ENCODE measurements at regions not wholly inside any gene's neighbourhood (a gene's known extent, or its start where the extent isn't known, plus 50 kb on each side); places are given as distances from the start of the nearest gene placed in this dataset.
"Not testable (repeated sequence)": the region's sequence is repeated elsewhere in the genome, so short reads cannot be mapped to it uniquely, and the experiment has no call there.

- no peak overlapping the region for H3K4me3 ChIP-seq (ENCODE audit: low read length)
- DNase-seq (ENCODE audit: low read depth, low spot score) = peak; percentile 35
Observed at GRCh38 chr5:152601806-152602732, 197.0 kb upstream of the NMUR2 start.

- H3K4me3 ChIP-seq (ENCODE audit: low read length); DNase-seq (ENCODE audit: low read depth, low spot score): not testable (repeated sequence)
Observed at GRCh38 chr5:152606050-152606449, 201.0 kb upstream of the NMUR2 start.

GRCh38 chr5:152606776-152607364 is 201.8 kb upstream of the NMUR2 start:
- H3K4me3 ChIP-seq (ENCODE audit: low read length) = no peak overlapping the region
- DNase-seq (ENCODE audit: low read depth, low spot score) = no peak

- no peak for DNase-seq (ENCODE audit: low read depth, low spot score)
- no peak overlapping the region for H3K4me3 ChIP-seq (ENCODE audit: low read length)
Observed at GRCh38 chr5:152607401-152608160, 202.5 kb upstream of the NMUR2 start.

GRCh38 chr5:152608458-152608857 is 203.4 kb upstream of the NMUR2 start:
- no peak for DNase-seq (ENCODE audit: low read depth, low spot score)
- H3K4me3 ChIP-seq (ENCODE audit: low read length) = no peak overlapping the region

GRCh38 chr5:152619756-152620155 is 214.7 kb upstream of the NMUR2 start:
- DNase-seq (ENCODE audit: low read depth, low spot score) = no peak
- no peak overlapping the region for H3K4me3 ChIP-seq (ENCODE audit: low read length)

GRCh38 chr5:152622628-152623027 is 217.5 kb upstream of the NMUR2 start:
- no peak for DNase-seq (ENCODE audit: low read depth, low spot score)
- H3K4me3 ChIP-seq (ENCODE audit: low read length) = no peak overlapping the region

- no peak overlapping the region for H3K4me3 ChIP-seq (ENCODE audit: low read length)
- no peak for DNase-seq (ENCODE audit: low read depth, low spot score)
Observed at GRCh38 chr5:152623951-152624350, 218.9 kb upstream of the NMUR2 start.

GRCh38 chr5:152625696-152626095 is 220.6 kb upstream of the NMUR2 start:
- no peak overlapping the region for H3K4me3 ChIP-seq (ENCODE audit: low read length)
- DNase-seq (ENCODE audit: low read depth, low spot score) = no peak

GRCh38 chr5:152631221-152631620 is 226.1 kb upstream of the NMUR2 start:
- no peak overlapping the region for H3K4me3 ChIP-seq (ENCODE audit: low read length)
- no peak for DNase-seq (ENCODE audit: low read depth, low spot score)

GRCh38 chr5:152632360-152632759 is 227.3 kb upstream of the NMUR2 start:
- DNase-seq (ENCODE audit: low read depth, low spot score) = no peak
- no peak overlapping the region for H3K4me3 ChIP-seq (ENCODE audit: low read length)

GRCh38 chr5:152634586-152634985 is 229.5 kb upstream of the NMUR2 start:
- no peak for DNase-seq (ENCODE audit: low read depth, low spot score)
- H3K4me3 ChIP-seq (ENCODE audit: low read length) = no peak overlapping the region

- no peak overlapping the region for H3K4me3 ChIP-seq (ENCODE audit: low read length)
- no peak for DNase-seq (ENCODE audit: low read depth, low spot score)
Observed at GRCh38 chr5:152638996-152639552, 234.0 kb upstream of the NMUR2 start.

GRCh38 chr5:152641970-152642805 is 237.1 kb upstream of the NMUR2 start:
- DNase-seq (ENCODE audit: low read depth, low spot score) = no peak
- H3K4me3 ChIP-seq (ENCODE audit: low read length) = no peak overlapping the region

GRCh38 chr5:152642880-152643279 is 237.8 kb upstream of the NMUR2 start:
- no peak for DNase-seq (ENCODE audit: low read depth, low spot score)
- no peak overlapping the region for H3K4me3 ChIP-seq (ENCODE audit: low read length)

GRCh38 chr5:152644029-152644728 is 239.1 kb upstream of the NMUR2 start:
- DNase-seq (ENCODE audit: low read depth, low spot score) = no peak
- no peak overlapping the region for H3K4me3 ChIP-seq (ENCODE audit: low read length)

GRCh38 chr5:152649609-152650008 is 244.5 kb upstream of the NMUR2 start:
- H3K4me3 ChIP-seq (ENCODE audit: low read length) = no peak overlapping the region
- no peak for DNase-seq (ENCODE audit: low read depth, low spot score)

- H3K4me3 ChIP-seq (ENCODE audit: low read length) = no peak overlapping the region
- no peak for DNase-seq (ENCODE audit: low read depth, low spot score)
Observed at GRCh38 chr5:152650413-152650812, 245.3 kb upstream of the NMUR2 start.

Data from Jurkat, Clone E6-1 (cell line).